ENCODE measurements at regions not wholly inside any gene's neighbourhood (a gene's known extent, or its start where the extent isn't known, plus 50 kb on each side); places are given as distances from the start of the nearest gene placed in this dataset.

DNA sequence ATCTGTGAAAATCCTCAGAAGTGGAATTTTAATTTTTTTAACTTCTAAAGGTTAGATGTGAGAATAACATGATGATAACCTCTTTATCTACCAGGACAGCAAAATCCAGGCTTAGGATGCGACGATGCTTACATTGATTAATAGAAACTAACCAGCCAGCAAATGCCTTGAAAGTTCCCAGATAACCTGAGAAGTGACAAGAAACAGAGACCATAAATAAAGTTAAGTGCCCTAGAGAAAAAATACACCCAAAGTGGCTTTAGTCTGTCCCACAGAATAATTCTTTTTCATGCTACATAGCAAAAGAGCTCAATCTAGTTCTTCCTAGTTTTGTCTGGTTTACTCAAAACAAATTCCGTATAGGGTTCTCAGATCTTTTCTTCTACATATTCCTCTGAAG is 262.7 kb downstream of the WDR11 start:
- no peak overlapping the region for H3K27ac ChIP-seq (ENCODE audit: low read depth, low read length)
- H3K79me1 ChIP-seq (ENCODE audit: low read length), result no peaks in the 10 kb centered on the region
- H3K23ac ChIP-seq (ENCODE audit: low read length), result no peak overlapping the region
- no CpG with 5 or more reads among the region's 3 CpGs for WGBS (ENCODE audit: extremely low coverage, insufficient coverage, low lambda C conversion rate)
- H3K27me3 ChIP-seq (ENCODE audit: insufficient read depth, low read length, poor library complexity), result no peaks in the 10 kb centered on the region
- no peak overlapping the region for H4K8ac ChIP-seq (ENCODE audit: low read depth, low read length)
- H3K9ac ChIP-seq (ENCODE audit: low read length), result no peak overlapping the region
- H3K18ac ChIP-seq (ENCODE audit: low read length), result no peak overlapping the region
- H2AK5ac ChIP-seq (ENCODE audit: low read length), result no peak overlapping the region
- H3K56ac ChIP-seq (ENCODE audit: low read length), result no peak overlapping the region
- no peak overlapping the region for H2BK5ac ChIP-seq (ENCODE audit: low read length)
- H3K4me3 ChIP-seq (ENCODE audit: low read length), result no peak overlapping the region
- no peak overlapping the region for H2BK120ac ChIP-seq (ENCODE audit: low read depth, low read length)
- H3K79me2 ChIP-seq (ENCODE audit: control insufficient read depth, insufficient read depth, low read length), result no peaks in the 10 kb centered on the region
- DNase-seq, result no peak
- H3K4me2 ChIP-seq (ENCODE audit: low read length), result no peak overlapping the region
- no peak overlapping the region for H2BK15ac ChIP-seq (replicated peaks; ENCODE audit: low read depth)
- no peaks in the 10 kb centered on the region for H3K36me3 ChIP-seq (ENCODE audit: control insufficient read depth, insufficient read depth, low read length)
- no peak overlapping the region for H4K5ac ChIP-seq (ENCODE audit: low read length)
- H3K4ac ChIP-seq (ENCODE audit: low read depth, low read length), result no peak overlapping the region
- peaks cover 5% of the 10 kb centered on the region for H3K4me1 ChIP-seq (ENCODE audit: control insufficient read depth, low read depth, low read length)

DNA sequence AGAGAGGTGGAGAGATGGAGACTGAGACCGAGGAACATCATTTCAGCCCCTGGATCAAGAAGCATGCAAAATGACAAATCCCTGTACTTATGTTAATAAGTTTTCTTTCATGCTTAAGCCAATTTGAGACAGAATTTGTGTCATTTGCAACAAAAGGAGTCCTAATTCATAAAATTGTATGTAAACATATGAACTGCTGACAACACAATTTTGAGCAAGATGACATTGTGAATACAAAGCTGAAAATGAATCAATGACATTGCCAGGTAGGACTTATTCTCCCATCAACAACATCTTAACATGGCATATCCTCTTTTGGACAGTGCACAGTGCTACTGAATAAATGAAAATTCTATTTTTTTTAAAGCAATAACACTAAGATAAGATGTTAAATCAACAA is 264.0 kb downstream of the WDR11 start:
- no CpG with 5 or more reads among the region's 1 CpG for WGBS (ENCODE audit: extremely low coverage, insufficient coverage, low lambda C conversion rate)
- Histone ChIP-seq H3K27me3 (ENCODE audit: insufficient read depth, low read length, poor library complexity) (no peaks in the 10 kb centered on the region), H2BK15ac (replicated peaks; ENCODE audit: low read depth) (no peak overlapping the region), H3K9ac (ENCODE audit: low read length) (no peak overlapping the region), H3K36me3 (ENCODE audit: control insufficient read depth, insufficient read depth, low read length) (no peaks in the 10 kb centered on the region), H3K4me1 (ENCODE audit: control insufficient read depth, low read depth, low read length) (peaks cover 5% of the 10 kb centered on the region), H3K18ac (ENCODE audit: low read length) (no peak overlapping the region), H3K27ac (ENCODE audit: low read depth, low read length) (no peak overlapping the region), H4K5ac (ENCODE audit: low read length) (no peak overlapping the region), H2AK5ac (ENCODE audit: low read length) (no peak overlapping the region), H4K8ac (ENCODE audit: low read depth, low read length) (no peak overlapping the region), H2BK5ac (ENCODE audit: low read length) (no peak overlapping the region), H3K56ac (ENCODE audit: low read length) (no peak overlapping the region), H2BK120ac (ENCODE audit: low read depth, low read length) (no peak overlapping the region), H3K79me1 (ENCODE audit: low read length) (no peaks in the 10 kb centered on the region), H3K79me2 (ENCODE audit: control insufficient read depth, insufficient read depth, low read length) (no peaks in the 10 kb centered on the region), H3K4me3 (ENCODE audit: low read length) (no peak overlapping the region), H3K4ac (ENCODE audit: low read depth, low read length) (no peak overlapping the region), H3K4me2 (ENCODE audit: low read length) (no peak overlapping the region), H3K23ac (ENCODE audit: low read length) (no peak overlapping the region)
- DNase-seq, result no peak

DNA sequence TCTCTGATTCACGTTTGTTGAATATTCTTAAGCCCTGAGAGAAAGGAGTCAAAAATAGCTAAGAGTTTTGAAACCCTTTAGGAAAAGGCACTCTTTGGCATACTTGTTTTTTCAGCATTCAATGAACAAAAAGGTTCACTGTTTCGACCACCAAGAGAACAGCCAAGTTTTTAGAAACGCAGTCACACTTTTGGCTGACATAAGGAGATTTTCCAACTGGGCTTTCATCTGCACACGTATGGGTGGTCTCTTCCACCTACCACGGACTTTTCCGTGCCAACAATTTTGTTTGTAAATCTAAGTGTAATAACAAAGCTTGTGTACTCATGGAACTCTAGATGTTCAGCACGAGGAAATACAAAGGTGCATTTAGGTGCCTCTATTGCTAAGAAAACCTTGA is 270.3 kb downstream of the WDR11 start:
- no peak overlapping the region for H3K4me2 ChIP-seq (ENCODE audit: low read length)
- no peak overlapping the region for H2BK15ac ChIP-seq (replicated peaks; ENCODE audit: low read depth)
- H3K9ac ChIP-seq (ENCODE audit: low read length), result no peak overlapping the region
- no peak overlapping the region for H4K8ac ChIP-seq (ENCODE audit: low read depth, low read length)
- no peak overlapping the region for H3K18ac ChIP-seq (ENCODE audit: low read length)
- no peak overlapping the region for H2BK120ac ChIP-seq (ENCODE audit: low read depth, low read length)
- H3K79me2 ChIP-seq (ENCODE audit: control insufficient read depth, insufficient read depth, low read length), result no peaks in the 10 kb centered on the region
- H3K4ac ChIP-seq (ENCODE audit: low read depth, low read length), result no peak overlapping the region
- H3K36me3 ChIP-seq (ENCODE audit: control insufficient read depth, insufficient read depth, low read length), result no peaks in the 10 kb centered on the region
- no peak overlapping the region for H3K56ac ChIP-seq (ENCODE audit: low read length)
- H2AK5ac ChIP-seq (ENCODE audit: low read length), result no peak overlapping the region
- H3K4me1 ChIP-seq (ENCODE audit: control insufficient read depth, low read depth, low read length), result no peaks in the 10 kb centered on the region
- no CpG with 5 or more reads among the region's 7 CpGs for WGBS (ENCODE audit: extremely low coverage, insufficient coverage, low lambda C conversion rate)
- no peaks in the 10 kb centered on the region for H3K27me3 ChIP-seq (ENCODE audit: insufficient read depth, low read length, poor library complexity)
- no peak for DNase-seq
- no peak overlapping the region for H4K5ac ChIP-seq (ENCODE audit: low read length)
- no peak overlapping the region for H3K4me3 ChIP-seq (ENCODE audit: low read length)
- no peak overlapping the region for H3K27ac ChIP-seq (ENCODE audit: low read depth, low read length)
- H2BK5ac ChIP-seq (ENCODE audit: low read length), result no peak overlapping the region
- no peaks in the 10 kb centered on the region for H3K79me1 ChIP-seq (ENCODE audit: low read length)
- H3K23ac ChIP-seq (ENCODE audit: low read length), result no peak overlapping the region

DNA sequence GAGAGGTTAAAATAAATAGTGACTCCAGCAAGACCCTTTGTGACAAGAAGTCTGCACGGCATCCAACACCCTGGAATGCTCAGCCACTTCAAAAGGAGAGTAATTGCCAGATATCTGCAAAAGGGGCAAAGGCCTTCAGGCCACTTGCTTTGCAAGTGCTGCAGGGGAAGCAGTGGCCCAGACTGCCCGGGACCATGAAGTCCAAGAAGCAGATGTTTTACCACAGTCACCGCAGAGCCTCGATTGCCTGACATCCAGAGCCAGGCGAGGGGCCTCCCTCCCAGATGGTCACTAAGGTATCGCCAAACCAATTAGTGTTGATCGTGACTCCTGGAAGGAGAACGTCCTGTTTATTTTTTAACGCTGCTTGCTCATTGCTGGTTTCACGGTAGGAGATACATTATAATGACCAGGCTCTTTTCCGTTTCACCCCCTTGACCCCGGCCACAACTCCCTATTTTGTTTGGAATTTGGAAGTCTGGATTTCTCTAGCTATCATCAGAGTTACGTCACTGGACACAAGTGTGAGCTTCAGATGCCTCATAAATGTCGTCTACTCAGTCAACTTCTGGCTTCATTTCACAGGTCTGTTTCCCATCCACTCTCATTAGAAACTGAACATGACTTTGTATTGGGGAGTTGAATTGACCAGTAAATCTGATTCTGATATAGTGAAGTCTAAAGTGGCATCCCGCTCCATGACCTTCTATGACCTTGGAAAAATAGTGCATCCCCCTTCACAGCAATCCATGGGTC is 276.2 kb downstream of the WDR11 start:
- no peak overlapping the region for H4K5ac ChIP-seq (ENCODE audit: low read length)
- no peak overlapping the region for H3K18ac ChIP-seq (ENCODE audit: low read length)
- no CpG with 5 or more reads among the region's 15 CpGs for WGBS (ENCODE audit: extremely low coverage, insufficient coverage, low lambda C conversion rate)
- H3K56ac ChIP-seq (ENCODE audit: low read length), result no peak overlapping the region
- H4K8ac ChIP-seq (ENCODE audit: low read depth, low read length), result no peak overlapping the region
- H2BK15ac ChIP-seq (replicated peaks; ENCODE audit: low read depth), result no peak overlapping the region
- H3K4me1 ChIP-seq (ENCODE audit: control insufficient read depth, low read depth, low read length), result no peaks in the 10 kb centered on the region
- H3K4me2 ChIP-seq (ENCODE audit: low read length), result no peak overlapping the region
- H3K36me3 ChIP-seq (ENCODE audit: control insufficient read depth, insufficient read depth, low read length), result no peaks in the 10 kb centered on the region
- no peaks in the 10 kb centered on the region for H3K79me1 ChIP-seq (ENCODE audit: low read length)
- H3K27ac ChIP-seq (ENCODE audit: low read depth, low read length), result no peak overlapping the region
- no peak overlapping the region for H3K23ac ChIP-seq (ENCODE audit: low read length)
- no peak overlapping the region for H2BK120ac ChIP-seq (ENCODE audit: low read depth, low read length)
- DNase-seq, result no peak
- no peak overlapping the region for H3K4me3 ChIP-seq (ENCODE audit: low read length)
- no peaks in the 10 kb centered on the region for H3K79me2 ChIP-seq (ENCODE audit: control insufficient read depth, insufficient read depth, low read length)
- no peak overlapping the region for H2AK5ac ChIP-seq (ENCODE audit: low read length)
- H3K9ac ChIP-seq (ENCODE audit: low read length), result no peak overlapping the region
- no peak overlapping the region for H2BK5ac ChIP-seq (ENCODE audit: low read length)
- no peak overlapping the region for H3K4ac ChIP-seq (ENCODE audit: low read depth, low read length)
- H3K27me3 ChIP-seq (ENCODE audit: insufficient read depth, low read length, poor library complexity), result no peaks in the 10 kb centered on the region

DNA sequence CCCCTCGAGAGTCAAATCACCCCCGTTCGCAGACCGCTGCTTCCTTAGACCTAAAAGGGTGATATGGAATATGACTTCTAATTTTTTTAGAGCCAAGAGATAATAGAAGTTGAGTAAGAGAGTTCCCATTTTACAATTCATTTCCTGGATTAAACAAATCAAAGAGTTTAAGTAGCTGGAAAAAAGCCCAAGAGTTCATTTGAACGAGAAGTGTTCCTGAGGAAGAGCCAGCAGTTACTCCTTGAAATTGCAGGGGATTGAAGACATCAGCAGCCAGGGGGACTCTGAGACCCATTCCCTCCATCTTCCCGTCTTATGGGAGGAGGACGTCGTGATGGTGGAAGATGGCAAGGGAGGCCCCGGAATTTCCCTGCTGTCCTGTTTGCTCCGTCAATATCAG is 277.0 kb downstream of the WDR11 start:
- Histone ChIP-seq H3K4me1 (ENCODE audit: control insufficient read depth, low read depth, low read length) (no peaks in the 10 kb centered on the region), H3K4me3 (ENCODE audit: low read length) (no peak overlapping the region), H3K79me1 (ENCODE audit: low read length) (no peaks in the 10 kb centered on the region), H2BK5ac (ENCODE audit: low read length) (no peak overlapping the region), H4K8ac (ENCODE audit: low read depth, low read length) (no peak overlapping the region), H3K9ac (ENCODE audit: low read length) (no peak overlapping the region), H3K79me2 (ENCODE audit: control insufficient read depth, insufficient read depth, low read length) (no peaks in the 10 kb centered on the region), H3K36me3 (ENCODE audit: control insufficient read depth, insufficient read depth, low read length) (no peaks in the 10 kb centered on the region), H3K4me2 (ENCODE audit: low read length) (no peak overlapping the region), H2BK15ac (replicated peaks; ENCODE audit: low read depth) (no peak overlapping the region), H3K18ac (ENCODE audit: low read length) (no peak overlapping the region), H3K27me3 (ENCODE audit: insufficient read depth, low read length, poor library complexity) (no peaks in the 10 kb centered on the region), H3K23ac (ENCODE audit: low read length) (no peak overlapping the region), H4K5ac (ENCODE audit: low read length) (no peak overlapping the region), H3K27ac (ENCODE audit: low read depth, low read length) (no peak overlapping the region), H3K4ac (ENCODE audit: low read depth, low read length) (no peak overlapping the region), H2BK120ac (ENCODE audit: low read depth, low read length) (no peak overlapping the region), H3K56ac (ENCODE audit: low read length) (no peak overlapping the region), H2AK5ac (ENCODE audit: low read length) (no peak overlapping the region)
- DNase-seq, result no peak
- WGBS (ENCODE audit: extremely low coverage, insufficient coverage, low lambda C conversion rate), result no CpG with 5 or more reads among the region's 10 CpGs

DNA sequence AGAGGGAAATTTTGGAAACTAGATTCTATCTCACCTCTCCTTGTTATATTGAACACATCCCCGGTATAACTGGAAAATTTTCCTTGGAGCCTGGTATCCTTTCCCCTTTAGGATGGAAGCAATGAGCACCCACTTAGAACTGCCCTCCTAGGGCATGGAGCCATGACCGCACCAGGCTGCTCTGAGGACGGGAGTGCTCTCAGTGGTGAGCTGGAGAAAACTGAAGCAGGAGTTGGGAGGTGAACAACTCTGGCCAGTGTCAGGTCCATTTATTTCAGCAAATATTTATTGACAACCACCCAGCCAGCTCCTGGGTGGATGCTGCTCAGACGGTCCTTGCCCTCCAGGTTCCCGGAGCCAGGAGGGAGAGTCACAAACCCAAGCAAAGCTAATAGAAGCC is 278.1 kb downstream of the WDR11 start:
- H2AK5ac ChIP-seq (ENCODE audit: low read length), result no peak overlapping the region
- no peaks in the 10 kb centered on the region for H3K79me2 ChIP-seq (ENCODE audit: control insufficient read depth, insufficient read depth, low read length)
- H3K56ac ChIP-seq (ENCODE audit: low read length), result no peak overlapping the region
- DNase-seq, result no peak
- no peak overlapping the region for H3K4ac ChIP-seq (ENCODE audit: low read depth, low read length)
- no peak overlapping the region for H3K27ac ChIP-seq (ENCODE audit: low read depth, low read length)
- no peaks in the 10 kb centered on the region for H3K36me3 ChIP-seq (ENCODE audit: control insufficient read depth, insufficient read depth, low read length)
- H2BK120ac ChIP-seq (ENCODE audit: low read depth, low read length), result no peak overlapping the region
- no peak overlapping the region for H3K4me3 ChIP-seq (ENCODE audit: low read length)
- H3K4me1 ChIP-seq (ENCODE audit: control insufficient read depth, low read depth, low read length), result no peaks in the 10 kb centered on the region
- no peak overlapping the region for H2BK15ac ChIP-seq (replicated peaks; ENCODE audit: low read depth)
- H2BK5ac ChIP-seq (ENCODE audit: low read length), result no peak overlapping the region
- WGBS (ENCODE audit: extremely low coverage, insufficient coverage, low lambda C conversion rate), result no CpG with 5 or more reads among the region's 5 CpGs
- H4K5ac ChIP-seq (ENCODE audit: low read length), result no peak overlapping the region
- no peak overlapping the region for H3K9ac ChIP-seq (ENCODE audit: low read length)
- H4K8ac ChIP-seq (ENCODE audit: low read depth, low read length), result no peak overlapping the region
- H3K27me3 ChIP-seq (ENCODE audit: insufficient read depth, low read length, poor library complexity), result no peaks in the 10 kb centered on the region
- no peak overlapping the region for H3K23ac ChIP-seq (ENCODE audit: low read length)
- H3K4me2 ChIP-seq (ENCODE audit: low read length), result no peak overlapping the region
- no peaks in the 10 kb centered on the region for H3K79me1 ChIP-seq (ENCODE audit: low read length)
- no peak overlapping the region for H3K18ac ChIP-seq (ENCODE audit: low read length)
